SKM-1 treated with dmso at 0.1 percent for 144 hours (cell line): ENCODE measurements at regions not wholly inside any gene's neighbourhood (a gene's known extent, or its start where the extent isn't known, plus 50 kb on each side); places are given as distances from the start of the nearest gene placed in this dataset.
"Not testable (repeated sequence)": the region's sequence is repeated elsewhere in the genome, so short reads cannot be mapped to it uniquely, and the experiment has no call there.

Experiments
- DNase-seq: peaks from one replicate; lab custom pipeline; 2025; ENCODE audit not compliant: unreplicated experiment; lab: John Stamatoyannopoulos, UW

DNA sequence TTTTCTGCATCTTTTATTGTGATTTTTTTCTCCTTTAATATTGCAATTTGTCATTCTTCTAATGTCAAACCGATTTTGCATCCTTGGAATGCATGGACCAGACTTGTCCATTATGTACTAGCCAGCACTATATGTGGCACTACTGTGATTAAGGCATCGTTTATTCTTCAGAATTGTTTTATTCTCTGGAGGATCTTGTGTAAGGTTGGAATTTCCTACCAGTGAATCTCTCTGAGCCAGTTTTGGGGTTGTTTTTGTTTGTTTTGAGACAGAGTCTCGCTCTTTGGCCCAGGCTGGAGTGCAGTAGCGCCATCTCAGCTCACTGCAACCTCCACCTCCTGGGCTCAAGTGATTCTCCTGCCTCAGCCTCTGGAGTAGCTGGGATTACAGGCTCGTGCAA lies 58.5 kb downstream of the IGLL5 start:
- no peak for DNase-seq

DNA sequence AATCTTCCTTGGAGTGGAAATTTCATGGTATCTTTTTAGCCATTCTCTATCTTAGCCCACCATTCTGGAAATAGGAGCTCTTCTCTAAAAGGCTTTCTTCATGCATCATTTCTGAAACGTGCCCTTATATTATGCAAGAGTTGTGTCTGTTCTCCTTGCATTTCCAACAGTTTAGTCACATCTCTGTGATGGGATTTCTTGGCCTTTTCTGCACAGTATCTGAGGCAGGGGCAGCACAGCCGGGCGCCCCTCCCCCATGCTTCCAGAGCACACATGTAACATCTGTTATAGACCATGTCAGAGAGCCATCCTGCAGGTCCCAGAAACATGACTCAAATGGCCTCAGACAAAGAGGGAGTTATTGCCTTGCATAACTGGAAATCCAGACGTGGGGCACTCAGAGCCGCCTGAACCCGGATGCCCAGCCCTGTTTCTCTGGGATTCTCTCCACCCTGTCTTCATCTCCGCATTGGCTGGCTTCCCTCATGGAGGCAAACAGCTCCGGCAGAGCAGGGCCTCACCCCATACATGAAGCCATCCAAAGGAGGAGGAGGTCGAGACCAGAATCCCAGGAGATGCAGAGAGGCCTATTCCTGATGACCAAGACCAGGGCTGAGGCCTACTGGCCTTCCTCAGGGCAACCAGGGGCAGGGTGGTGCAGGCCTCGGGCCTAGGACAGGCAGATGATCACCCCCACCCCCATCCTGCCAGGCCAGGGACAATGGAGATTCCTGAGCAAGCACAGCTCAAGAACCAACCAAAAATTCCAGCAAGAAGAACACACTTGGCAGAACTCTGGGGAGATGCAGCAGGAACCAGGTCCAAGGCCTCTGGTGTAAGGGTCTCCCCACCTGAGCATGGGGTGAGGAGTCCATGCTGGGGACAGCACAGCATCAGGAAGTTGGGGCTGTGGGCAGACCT lies 61.3 kb downstream of the IGLL5 start:
- no peak for DNase-seq

DNA sequence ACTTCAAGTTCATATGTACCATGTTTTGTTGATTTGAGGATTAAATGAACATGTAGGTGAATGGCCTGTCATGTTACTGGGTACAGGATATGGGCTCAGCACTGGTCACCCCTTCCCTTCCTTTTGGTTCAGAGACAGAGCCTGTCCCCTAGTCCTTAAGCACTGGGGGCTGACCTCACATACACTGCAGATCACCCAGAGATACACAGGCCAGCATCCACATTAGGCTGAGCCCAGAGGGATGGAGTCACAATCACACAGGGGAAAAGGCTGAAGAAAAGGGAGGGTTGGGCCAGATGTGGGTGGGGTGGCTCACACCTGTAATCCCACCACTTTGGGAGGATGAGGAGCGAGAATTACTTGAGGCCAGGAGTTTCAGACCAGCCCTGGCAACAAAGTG lies 62.3 kb downstream of the IGLL5 start:
- DNase-seq = no peak

DNA sequence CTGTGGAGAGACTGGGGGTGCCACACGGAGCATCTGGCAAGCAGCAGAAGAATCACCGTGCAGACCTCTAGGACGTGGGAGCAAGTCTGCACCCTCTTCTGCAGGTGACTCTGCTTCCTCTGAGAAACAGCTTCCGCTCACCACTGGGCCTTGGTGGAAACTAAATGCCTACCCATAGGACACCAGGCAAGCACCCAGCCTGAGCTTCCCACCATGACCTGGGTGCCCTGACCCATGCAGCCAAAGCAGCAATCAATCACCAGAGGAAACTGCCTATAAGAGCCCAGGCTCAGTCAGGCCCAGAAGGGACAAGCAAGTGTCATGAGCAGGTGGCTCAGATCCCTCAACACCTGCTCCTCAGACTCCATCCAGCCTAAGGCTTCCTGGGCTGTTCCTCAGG lies 63.4 kb downstream of the IGLL5 start:
- no peak for DNase-seq

- no peak for DNase-seq
These were observed 65.1 kb downstream of the IGLL5 start for GRCh38 chr22:22952531-22953280.

DNA sequence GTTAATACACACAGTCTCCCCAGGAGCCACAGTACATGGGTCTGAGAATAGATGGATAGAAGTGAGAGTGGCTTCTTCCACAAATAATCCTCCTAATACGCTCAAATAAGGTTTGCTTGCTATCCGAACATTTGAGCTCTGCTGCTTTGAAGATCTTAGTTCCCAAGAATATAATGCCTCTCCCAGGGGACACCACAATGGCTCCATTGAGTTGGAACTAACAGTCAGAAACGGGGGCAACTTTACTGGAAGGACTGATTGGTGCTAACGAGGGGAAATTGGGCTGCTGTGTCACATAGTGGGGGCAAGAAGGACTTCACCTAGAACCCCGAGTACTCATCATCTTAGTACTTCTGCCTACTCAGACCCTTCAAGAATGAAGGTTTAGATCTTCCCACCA lies 66.2 kb downstream of the IGLL5 start:
- no peak for DNase-seq

DNA sequence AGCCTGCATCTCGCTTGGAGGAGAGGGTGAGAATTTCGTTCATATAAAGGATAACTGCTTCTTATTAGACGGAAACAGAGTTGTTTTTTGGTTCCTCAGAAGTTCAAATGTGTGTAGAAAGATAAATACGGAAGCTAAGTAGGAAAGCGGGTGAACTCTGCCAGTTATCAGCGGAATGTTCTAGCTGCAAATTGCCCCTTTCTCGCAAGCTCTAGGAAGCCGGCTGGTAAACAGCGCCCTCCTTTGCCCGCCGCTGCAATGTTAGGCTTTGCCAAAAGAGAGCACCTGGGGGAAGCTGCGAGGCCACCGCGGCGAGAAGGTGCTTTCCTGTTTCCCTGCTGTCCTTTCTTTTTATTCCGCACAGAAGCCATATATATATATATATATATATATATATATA lies 67.0 kb downstream of the IGLL5 start:
- no peak for DNase-seq

- no peak for DNase-seq
These were observed 67.7 kb downstream of the IGLL5 start for GRCh38 chr22:22955276-22955798.

- peak; percentile 86 for DNase-seq
These were observed 68.4 kb downstream of the IGLL5 start for GRCh38 chr22:22955866-22956535.

DNA sequence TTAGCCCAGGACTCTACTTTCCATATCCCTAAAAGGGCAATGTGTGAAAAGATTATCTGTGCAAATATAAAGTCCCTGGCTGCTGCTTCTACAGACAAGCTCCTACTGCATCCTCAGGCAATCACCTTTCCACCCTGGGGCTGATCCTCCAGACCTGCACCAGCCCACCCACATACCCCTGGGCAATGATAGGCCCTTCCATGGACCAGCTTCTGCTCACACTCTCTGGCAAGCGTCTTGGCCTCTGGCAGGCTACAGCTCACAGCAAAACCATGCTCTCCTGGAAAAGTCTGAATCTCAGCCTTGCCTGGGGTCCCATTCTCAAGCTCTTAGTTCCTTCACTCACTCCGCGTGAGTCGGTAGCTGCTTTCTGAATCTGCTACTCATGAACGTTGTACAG lies 69.5 kb downstream of the IGLL5 start:
- DNase-seq = no peak

DNA sequence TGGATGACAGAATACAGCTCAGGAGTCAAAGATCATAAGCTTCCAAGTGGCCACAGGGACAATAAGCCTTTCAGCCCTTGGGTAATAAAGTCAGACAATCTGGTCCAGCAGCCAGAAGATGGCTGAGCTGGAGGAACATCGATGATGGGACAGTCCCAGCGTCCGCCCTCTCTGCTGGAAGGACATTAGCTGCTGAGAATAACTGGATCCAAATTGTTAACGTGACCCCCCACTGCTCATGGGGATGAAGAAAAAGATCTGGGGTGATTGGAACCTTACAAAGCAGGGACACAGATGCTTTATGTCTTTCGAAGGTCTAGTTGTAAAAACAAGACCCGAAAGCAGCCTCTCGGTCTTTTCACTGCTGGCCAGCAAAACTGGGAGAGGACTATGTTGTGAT lies 71.0 kb downstream of the IGLL5 start:
- DNase-seq = no peak

DNA sequence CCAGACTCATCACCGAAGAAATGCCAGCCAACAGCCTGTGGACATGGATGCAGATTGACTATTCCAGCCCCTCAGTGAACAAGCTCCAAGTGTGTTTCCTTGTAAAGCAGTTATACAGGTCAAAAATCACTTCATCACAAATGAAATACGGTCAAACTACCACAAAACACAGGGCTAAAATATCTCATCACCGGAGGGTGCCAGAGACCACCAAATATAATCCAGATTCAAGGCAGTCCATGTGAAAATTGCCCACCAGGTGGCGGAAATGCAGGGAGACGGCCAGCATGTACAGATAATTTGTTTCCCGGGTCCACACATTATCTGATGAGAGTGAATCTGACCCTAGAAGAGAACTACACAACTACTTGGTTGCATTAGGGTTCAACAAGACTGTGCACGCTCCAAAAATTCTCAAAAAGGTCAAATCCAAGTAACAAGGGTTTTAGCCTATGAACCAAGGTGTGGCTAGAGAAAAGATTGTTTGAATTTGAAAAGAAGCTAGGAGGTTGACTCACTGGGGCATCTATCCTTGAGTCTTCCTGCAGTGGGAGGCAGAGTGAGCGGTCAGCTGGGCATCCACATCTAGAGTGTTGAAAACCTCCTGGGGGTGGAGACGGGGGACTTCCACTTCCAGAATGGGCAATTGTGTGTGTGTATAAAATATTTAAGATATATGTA lies 71.7 kb downstream of the IGLL5 start:
- peak; percentile 69 for DNase-seq

GRCh38 chr22:22960307-22960706 lies 72.7 kb downstream of the IGLL5 start:
- no peak for DNase-seq

- no peak for DNase-seq
These were observed 74.0 kb downstream of the IGLL5 start for GRCh38 chr22:22961574-22961973.

DNA sequence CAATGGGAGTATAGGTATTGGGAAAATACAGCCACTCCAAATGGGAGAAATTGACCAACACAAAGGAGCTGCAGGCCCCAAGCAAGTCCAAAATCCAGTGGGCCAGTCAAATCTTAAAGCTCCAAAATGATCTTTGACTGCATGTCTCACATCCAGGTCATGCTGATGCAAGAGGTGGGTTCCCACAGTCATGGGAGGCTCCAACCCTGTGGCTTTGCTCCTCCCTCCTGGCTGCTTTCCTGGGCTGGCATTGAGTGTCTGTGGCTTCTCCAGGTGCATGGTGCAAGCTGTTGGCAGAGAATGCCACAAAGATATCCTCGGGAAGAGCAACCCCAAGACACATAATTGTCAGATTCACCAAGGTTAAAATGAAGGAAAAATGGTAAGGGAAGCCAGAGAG lies 80.8 kb downstream of the IGLL5 start:
- DNase-seq = no peak

DNA sequence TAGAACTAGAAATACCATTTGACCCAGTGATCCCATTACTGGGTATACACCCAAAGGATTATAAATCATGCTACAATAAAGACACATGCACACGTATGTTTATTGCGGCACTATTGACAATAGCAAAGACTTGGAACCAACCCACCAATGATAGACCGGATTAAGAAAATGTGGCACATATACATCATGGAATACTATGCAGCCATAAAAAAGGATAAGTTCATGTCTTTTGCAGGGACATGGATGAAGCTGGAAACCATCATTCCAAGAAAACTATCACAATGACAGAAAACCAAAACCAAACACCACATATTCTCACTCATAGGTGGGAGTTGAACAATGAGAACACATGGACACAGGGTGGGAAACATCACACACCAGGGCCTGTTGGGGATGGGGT lies 85.0 kb downstream of the IGLL5 start:
- not testable (repeated sequence) for DNase-seq

DNA sequence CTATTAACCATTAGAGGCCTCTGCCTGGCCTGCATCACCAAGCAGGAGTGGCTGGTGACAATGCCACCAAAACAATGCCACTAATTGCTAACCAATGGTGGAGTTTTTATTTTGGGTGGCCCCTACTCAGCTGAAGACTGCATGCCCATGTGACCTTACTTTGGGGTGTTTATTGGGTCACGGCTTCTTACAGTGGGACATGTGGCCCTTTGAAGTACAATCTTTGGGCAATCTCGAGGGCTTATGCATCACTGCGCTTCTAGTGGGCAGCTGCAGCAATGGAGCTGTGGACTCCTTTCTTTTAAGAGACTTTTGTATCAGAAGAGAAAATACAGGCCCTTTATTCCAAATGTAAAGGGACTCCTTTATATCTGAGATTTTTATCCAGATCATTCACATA lies 85.7 kb downstream of the IGLL5 start:
- no peak for DNase-seq

GRCh38 chr22:22974156-22974555 lies 86.5 kb downstream of the IGLL5 start:
- DNase-seq = no peak

DNA sequence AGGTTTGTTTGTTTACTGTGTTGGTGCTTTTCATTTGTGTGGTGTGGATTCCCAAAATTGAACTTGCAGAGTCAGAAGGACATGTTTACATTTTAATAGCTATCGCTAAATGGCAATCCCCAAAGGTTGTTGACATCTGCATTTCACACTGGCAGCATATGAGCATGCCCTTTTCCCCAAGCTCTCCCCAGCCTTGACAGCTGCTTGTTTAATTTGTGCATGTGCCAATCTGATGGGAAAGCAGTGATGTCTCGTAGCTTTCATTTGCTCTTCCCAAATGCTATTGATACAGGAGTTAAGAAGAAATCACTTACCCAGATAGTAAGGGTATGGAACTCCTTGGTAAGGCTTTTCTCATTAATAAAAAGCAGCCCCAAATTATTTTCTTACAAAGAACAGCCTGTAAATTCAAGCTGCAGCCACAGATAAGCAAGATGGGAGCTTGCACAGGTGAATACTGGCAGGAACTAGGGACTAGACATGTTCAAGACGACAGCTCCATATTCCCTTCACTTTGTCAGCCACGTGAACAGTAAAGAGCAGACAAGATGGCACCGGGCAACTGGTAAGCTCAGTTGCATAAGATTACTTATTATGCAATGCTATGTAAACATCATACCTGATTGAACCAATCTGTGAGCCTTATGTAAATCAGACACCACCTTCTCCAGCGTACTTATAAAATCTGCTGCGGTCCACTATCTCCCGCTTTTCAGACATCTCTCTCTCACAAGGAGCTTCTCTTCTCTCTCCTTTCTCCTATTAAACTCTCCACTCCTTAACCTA lies 87.4 kb downstream of the IGLL5 start:
- no peak for DNase-seq
